ENCODE measurements at regions not wholly inside any gene's neighbourhood (a gene's known extent, or its start where the extent isn't known, plus 50 kb on each side); places are given as distances from the start of the nearest gene placed in this dataset.

DNA sequence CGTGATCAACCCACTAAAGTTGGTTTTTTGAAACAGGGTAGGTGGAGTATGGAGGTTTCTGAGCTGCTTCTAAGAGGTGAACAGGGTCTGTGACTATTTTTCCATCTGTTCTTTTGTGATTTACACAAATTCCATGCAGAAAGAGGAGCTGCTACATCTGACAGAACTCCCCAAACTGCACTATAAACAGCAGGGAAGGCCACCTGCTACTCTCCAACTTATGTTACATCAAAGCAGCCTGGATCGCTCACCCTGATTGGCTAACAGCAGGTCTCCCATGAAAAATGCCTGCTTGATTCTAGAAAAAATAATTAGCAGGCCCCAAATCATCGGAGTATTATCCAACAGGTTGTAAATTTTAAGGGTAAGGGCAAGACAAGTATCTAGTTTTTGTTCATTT, 282.9 kb upstream of the FLRT2 start:
- TF ChIP-seq POLR2AphosphoS5 (IDR thresholded peaks at IDR 0.05; ENCODE audit: low read depth) (no peak), CTCF (conservative IDR thresholded peaks at IDR 0.05; ENCODE audit: low read depth in 2 of 2) (no peak), ETS1 (IDR thresholded peaks at IDR 0.05) (no peak), JUNB (IDR thresholded peaks at IDR 0.05; ENCODE audit: unreplicated experiment) (no peak)

All from GM23338 (cell line).